OCI-LY7 (cell line): ENCODE measurements at regions not wholly inside any gene's neighbourhood (a gene's known extent, or its start where the extent isn't known, plus 50 kb on each side); places are given as distances from the start of the nearest gene placed in this dataset.

ENCODE experiments used
- CTCF ChIP-seq: fragments of 200-600 bp; sonication (generic); conservative IDR thresholded peaks from 2 replicates; pipeline ENCODE4 v1.5.1; 2014; ENCODE audit warnings: mild to moderate bottlenecking, antibody characterized with exemption, low read length, moderate library complexity, mixed read lengths
- EZH2phosphoT487 ChIP-seq: fragments of 200-600 bp; sonication (generic); IDR thresholded peaks from 2 replicates; pipeline ENCODE4 v1.6.1; 2018; ENCODE audit warnings: low read depth, borderline replicate concordance, mild to moderate bottlenecking, mixed run types, antibody characterized with exemption, low read length, moderate library complexity, mixed read lengths

GRCh38 chr2:15825276-15825980, 114.9 kb upstream of the MYCN start:
- TF ChIP-seq CTCF (no peak), EZH2phosphoT487 (no peak)
